Calu3 (cell line): ENCODE measurements at regions not wholly inside any gene's neighbourhood (a gene's known extent, or its start where the extent isn't known, plus 50 kb on each side); places are given as distances from the start of the nearest gene placed in this dataset.

Experiments used
- BruUV-seq: library from RNA; stranded (reverse); fragments of 400-500 nt; replicated peaks from 2 replicates; lab custom pipeline; 2021; lab: Mats Ljungman, UMichigan
- CTCF ChIA-PET: fragments of 300-600 bp; sonication (Branson Sonifier 250); formaldehyde crosslinking; loops from one replicate; lab custom pipeline; 2022; ENCODE audit warnings: antibody characterized with exemption; lab: Charles Lee
- DNase-seq: peaks from one replicate; pipeline ENCODE4 v3.0.0; 2022
- H3K27ac Mint-ChIP-seq: one replicate; pipeline ENCODE4 v1.8.0; 2022; ENCODE audit warnings: mixed read lengths; ENCODE audit not compliant: unreplicated experiment
- H3K27me3 Mint-ChIP-seq: one replicate; pipeline ENCODE4 v1.8.0; 2022; ENCODE audit warnings: mixed read lengths; ENCODE audit not compliant: unreplicated experiment
- H3K36me3 Mint-ChIP-seq: one replicate; pipeline ENCODE4 v1.8.0; 2022; ENCODE audit warnings: mild to moderate bottlenecking, moderate library complexity, mixed read lengths; ENCODE audit not compliant: insufficient read depth, unreplicated experiment
- H3K4me1 Mint-ChIP-seq: one replicate; pipeline ENCODE4 v1.8.0; 2022; ENCODE audit warnings: mild to moderate bottlenecking, low read depth, mixed read lengths; ENCODE audit not compliant: unreplicated experiment
- H3K4me3 Mint-ChIP-seq: one replicate; pipeline ENCODE4 v1.8.0; 2022; ENCODE audit warnings: mild to moderate bottlenecking, low read depth, moderate library complexity, mixed read lengths; ENCODE audit not compliant: unreplicated experiment
- H3K9me3 Mint-ChIP-seq: one replicate; pipeline ENCODE4 v1.8.0; 2022; ENCODE audit warnings: low read depth, mixed read lengths; ENCODE audit not compliant: unreplicated experiment
- intact Hi-C: fragments of 100-400 bp; cut with micrococcal nuclease; formaldehyde crosslinking; loops from one replicate; pipeline ENCODE4 v1.10.0; 2022; ENCODE audit not compliant: unreplicated experiment
- TF ChIP-seq, protein P1 (sequence below): fragments of 200-600 bp; IDR thresholded peaks from one replicate; pipeline ENCODE4 v1.8.0; 2022; ENCODE audit warnings: antibody characterized with exemption; ENCODE audit not compliant: unreplicated experiment

GRCh38 chr15:60137711-60138396, 133.7 kb downstream of the FOXB1 start:
- TF ChIP-seq, protein P1, sequence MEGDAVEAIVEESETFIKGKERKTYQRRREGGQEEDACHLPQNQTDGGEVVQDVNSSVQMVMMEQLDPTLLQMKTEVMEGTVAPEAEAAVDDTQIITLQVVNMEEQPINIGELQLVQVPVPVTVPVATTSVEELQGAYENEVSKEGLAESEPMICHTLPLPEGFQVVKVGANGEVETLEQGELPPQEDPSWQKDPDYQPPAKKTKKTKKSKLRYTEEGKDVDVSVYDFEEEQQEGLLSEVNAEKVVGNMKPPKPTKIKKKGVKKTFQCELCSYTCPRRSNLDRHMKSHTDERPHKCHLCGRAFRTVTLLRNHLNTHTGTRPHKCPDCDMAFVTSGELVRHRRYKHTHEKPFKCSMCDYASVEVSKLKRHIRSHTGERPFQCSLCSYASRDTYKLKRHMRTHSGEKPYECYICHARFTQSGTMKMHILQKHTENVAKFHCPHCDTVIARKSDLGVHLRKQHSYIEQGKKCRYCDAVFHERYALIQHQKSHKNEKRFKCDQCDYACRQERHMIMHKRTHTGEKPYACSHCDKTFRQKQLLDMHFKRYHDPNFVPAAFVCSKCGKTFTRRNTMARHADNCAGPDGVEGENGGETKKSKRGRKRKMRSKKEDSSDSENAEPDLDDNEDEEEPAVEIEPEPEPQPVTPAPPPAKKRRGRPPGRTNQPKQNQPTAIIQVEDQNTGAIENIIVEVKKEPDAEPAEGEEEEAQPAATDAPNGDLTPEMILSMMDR, result no peak
- intact Hi-C loops, result no loop called here
- Mint-ChIP-seq H3K9me3 (no peaks in the 10 kb centered on the region), H3K4me3 (no peak overlapping the region), H3K27me3 (peaks cover 21% of the 10 kb centered on the region), H3K36me3 (no peaks in the 10 kb centered on the region), H3K4me1 (no peaks in the 10 kb centered on the region), H3K27ac (no peak overlapping the region)
- DNase-seq, result no peak
- BruUV-seq, result no TSS peak
- CTCF ChIA-PET, result interaction anchor here (0.7 kb wide), 1 partner anchor 178 kb away, joined by 3 read pairs; no protein-coding TSS in a partner anchor

DNA sequence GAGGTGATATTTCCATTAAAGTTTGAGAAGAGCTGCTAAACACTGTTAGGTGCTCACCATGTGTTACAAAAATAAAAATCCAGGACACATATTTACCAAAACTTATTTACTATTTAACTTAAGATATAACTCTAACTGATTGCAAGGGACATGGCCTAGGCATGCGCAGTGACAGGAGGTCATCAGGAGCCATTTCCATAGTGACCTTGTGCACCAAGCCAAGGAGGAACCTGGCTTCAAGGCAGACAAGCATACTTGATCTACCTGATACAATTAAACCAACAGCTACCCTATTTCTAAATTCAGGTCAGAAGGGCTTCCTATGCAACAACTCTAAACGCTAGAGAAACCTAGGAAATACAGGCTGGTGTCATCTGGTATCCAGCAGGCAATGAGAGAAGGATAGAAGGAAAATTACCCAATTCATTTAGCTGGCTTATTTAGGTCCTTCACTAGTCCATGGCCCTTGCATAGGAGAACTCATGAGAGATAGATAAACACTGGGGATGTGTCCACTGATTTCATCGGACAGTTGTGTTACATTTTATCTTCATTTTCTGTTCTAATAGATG, 134.4 kb downstream of the FOXB1 start:
- Mint-ChIP-seq H3K36me3 (no peaks in the 10 kb centered on the region), H3K4me1 (no peaks in the 10 kb centered on the region), H3K27me3 (peaks cover 15% of the 10 kb centered on the region), H3K9me3 (no peaks in the 10 kb centered on the region), H3K27ac (no peak overlapping the region), H3K4me3 (no peak overlapping the region)
- CTCF ChIA-PET, result no interaction called here
- no TSS peak for BruUV-seq
- TF ChIP-seq, protein P1, result no peak
- intact Hi-C loops, result no loop called here
- no peak for DNase-seq

DNA sequence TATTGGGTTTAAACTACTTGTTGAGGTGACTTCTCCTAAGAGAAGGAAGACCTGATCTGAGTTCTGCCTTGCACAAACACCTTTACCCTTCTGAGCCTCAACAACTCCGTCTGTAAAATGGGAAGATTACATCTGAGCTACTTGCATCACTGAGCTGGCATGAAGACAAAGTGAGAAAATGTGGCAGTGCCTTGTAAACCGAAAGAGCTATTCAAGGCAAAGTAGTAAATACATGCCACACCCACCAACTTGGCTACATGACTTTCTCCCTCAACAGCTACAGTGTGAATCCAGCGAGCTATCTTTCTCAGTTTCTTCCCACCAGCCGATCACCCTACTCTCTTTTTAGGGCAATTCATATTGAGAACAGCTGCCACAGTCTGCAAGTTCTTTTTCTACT, 148.3 kb downstream of the FOXB1 start:
- DNase-seq, result no peak
- CTCF ChIA-PET, result interaction anchor here (0.7 kb wide), 1 partner anchor 104 kb away, joined by 4 read pairs; no protein-coding TSS in a partner anchor
- Mint-ChIP-seq H3K27me3 (peaks cover 53% of the 10 kb centered on the region), H3K4me1 (no peaks in the 10 kb centered on the region), H3K27ac (no peak overlapping the region), H3K9me3 (no peaks in the 10 kb centered on the region), H3K36me3 (no peaks in the 10 kb centered on the region), H3K4me3 (no peak overlapping the region)
- no TSS peak for BruUV-seq
- intact Hi-C loops, result no loop called here
- TF ChIP-seq, protein P1, result no peak

DNA sequence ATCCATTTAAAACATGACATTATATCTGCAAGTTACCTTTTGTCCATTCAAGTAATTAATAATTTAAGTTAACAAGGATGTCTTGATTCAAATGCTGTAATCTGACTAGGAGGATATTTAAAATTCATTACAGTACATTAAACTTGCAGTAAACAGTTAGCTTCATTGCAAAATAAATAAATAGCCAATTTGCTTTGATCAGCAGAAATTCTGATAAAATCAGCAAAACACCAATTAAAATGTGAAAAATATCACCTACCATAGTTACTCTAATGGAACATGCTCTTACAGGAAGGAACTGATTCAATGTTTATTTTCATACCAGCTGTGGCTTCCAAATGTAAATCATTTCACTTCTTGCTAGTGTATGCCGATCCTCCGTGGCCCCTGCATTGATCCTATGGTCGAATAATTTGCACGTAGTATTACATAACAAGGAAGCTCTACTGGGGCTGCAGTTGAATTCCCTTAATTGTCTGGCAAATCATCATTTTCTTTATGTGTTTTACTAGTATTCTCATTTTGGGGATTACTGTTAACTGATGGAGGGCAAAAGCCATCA, 150.7 kb downstream of the FOXB1 start:
- Mint-ChIP-seq H3K27ac (no peak overlapping the region), H3K27me3 (peaks cover 60% of the 10 kb centered on the region), H3K36me3 (no peaks in the 10 kb centered on the region), H3K4me1 (no peaks in the 10 kb centered on the region), H3K9me3 (no peaks in the 10 kb centered on the region), H3K4me3 (no peak overlapping the region)
- no peak for DNase-seq
- TF ChIP-seq, protein P1, result no peak
- no TSS peak for BruUV-seq
- CTCF ChIA-PET, result no interaction called here
- intact Hi-C loops, result no loop called here
